ENCODE measurements at regions not wholly inside any gene's neighbourhood (a gene's known extent, or its start where the extent isn't known, plus 50 kb on each side); places are given as distances from the start of the nearest gene placed in this dataset.
A peak's percentile ranks its signal among the peaks of the same experiment; 100 is the strongest.
"Not testable (repeated sequence)": the region's sequence is repeated elsewhere in the genome, so short reads cannot be mapped to it uniquely, and the experiment has no call there.

DNA sequence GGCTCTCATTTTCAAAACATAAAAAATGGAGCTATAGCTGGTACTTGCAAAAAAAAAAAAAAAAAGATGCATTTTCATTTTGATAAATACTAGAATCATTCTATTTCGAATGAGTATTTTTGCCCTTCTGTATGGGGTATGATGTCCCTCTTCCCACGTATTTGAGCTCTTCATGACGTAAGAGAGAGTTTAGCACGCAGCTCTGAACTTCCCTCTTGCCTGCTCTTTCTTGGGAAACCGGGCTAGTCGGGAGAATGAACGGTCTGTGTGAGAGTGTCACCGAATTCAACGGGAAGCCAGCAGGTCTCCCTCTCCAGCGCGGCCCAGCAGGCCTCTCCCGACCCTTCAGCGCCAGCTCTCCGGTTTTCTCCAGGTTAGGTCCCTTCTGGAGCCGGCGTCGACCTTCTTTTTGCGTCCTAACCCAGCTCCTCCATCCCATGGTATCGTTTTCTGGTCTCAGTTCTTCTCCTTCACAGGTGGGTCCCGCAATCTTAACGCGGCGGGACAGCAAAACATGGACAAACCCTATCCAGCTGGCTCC is 159.2 kb upstream of the PITRM1 start:
- no peak for DNase-seq

DNA sequence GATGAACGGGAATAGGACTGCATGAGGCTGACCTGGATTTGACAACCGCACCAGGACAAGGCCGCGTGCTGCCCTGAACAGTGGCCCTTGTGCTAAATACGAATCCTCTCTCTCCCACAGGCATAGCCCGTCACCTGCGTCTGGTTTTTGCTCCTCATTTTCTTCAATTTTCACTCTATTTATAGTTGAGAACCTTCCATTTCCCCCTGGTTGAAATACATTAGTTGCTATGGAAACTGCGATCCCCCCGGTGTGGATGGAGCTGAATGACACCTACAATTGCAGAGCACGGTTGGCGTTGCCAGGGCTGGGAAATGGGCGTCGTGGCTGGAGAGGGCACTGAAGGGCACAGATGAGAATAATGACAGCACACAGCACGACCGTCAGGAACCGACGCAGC is 158.6 kb upstream of the PITRM1 start:
- DNase-seq: no peak

DNA sequence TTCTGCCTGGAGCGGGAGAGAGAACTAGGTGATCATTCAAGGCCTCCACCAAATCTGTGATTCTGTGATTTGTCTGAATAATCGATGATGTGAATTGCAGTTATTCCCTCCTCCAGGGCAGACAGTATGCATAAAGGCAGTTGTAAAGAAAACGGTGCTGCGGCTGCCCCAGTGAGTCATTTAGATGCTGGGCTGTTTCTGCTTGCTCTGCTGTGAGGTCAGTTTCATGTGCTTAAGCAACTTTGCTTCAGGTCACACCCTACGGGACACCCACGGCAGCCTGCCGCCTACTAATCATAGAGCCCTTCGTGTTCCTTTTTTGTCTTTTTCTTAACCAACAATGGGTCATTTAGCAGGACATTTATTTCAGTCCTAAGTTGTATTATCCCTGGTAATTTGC is 158.1 kb upstream of the PITRM1 start:
- DNase-seq: no peak

DNA sequence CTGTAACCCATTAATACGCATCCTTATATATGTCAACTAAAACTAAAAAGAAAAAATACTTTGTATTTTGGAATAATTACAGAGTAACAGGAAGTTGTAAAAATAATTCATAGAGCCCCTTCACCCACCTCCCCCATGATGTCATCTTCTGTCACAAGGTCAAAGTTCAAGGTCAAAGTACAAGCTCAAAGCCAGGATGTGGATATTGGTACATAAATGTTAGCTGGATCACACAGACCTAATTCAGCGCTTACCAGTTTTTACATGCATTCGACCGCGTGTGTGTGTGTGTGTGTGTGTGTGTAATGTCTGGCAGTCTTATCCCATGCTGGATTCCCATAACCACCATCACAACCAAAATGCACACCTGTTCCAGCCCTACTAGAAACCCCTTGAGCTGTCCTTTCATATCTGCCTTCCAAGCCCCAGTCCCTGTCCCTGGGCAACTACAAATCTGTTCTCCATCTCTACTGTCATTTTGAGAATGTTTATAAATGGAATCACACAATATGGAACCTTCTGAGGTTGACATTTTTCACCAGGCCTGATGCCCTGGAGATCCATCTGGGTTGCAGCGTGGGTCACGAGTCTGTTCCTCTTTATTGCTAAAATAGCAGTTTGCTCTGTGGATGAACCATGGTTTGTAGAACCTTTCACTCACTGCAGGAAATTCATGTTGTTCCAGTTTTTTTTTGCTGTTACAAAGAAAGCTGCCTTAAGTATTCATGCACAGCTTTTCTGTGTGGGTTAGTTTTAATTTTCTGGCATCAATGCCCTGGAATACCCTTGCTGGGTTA is 153.6 kb upstream of the PITRM1 start:
- DNase-seq: no peak

DNA sequence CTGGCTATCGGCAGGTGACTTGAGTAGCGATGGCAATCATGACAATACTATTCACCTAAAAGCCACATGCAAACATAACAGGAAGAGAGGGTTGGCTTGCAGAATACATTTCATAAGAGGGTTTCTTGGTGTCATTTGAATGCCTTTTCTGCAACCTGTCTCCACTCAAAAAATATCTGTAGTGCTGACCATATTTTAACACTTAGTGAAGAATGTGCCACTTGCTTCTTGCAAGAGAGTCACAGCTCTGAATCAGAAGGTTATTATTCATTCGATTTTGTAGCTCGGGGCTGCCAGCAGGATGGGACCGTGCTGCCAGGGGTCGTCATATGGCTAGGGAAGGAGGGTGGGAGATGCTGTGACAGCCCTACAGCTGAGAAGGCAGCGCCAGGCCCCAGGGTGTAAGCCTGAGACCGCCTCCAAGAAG is 152.0 kb upstream of the PITRM1 start:
- no peak for DNase-seq

DNA sequence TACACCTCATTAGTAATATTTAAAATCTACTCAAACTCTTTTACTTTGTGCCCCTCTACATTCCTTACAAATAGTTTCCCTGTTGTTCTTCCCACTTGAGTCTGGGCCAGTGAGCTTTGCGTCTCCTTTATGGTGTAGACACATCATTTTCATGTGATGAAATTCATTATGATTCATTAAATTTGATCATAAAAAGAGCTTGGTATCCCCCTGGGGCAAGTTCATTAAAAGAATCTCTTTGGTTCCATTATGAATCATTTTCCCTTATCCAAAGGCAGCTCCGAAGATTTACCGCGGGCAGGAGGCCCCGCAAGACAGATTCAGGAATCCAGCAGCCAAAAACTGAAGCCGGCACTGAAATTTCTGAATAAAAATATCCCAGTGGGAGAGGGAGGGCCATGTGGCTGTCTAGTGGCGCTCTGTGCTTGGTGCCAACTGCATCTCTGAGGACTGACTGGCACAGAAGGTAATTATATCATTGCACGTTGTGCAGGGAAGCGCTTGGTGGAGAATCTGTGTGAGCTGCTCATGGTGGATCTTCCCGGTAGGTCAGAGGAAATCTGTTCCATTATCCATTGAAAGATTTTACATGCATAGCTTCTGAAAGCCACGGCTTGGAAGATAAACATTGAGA is 151.4 kb upstream of the PITRM1 start:
- no peak for DNase-seq

DNA sequence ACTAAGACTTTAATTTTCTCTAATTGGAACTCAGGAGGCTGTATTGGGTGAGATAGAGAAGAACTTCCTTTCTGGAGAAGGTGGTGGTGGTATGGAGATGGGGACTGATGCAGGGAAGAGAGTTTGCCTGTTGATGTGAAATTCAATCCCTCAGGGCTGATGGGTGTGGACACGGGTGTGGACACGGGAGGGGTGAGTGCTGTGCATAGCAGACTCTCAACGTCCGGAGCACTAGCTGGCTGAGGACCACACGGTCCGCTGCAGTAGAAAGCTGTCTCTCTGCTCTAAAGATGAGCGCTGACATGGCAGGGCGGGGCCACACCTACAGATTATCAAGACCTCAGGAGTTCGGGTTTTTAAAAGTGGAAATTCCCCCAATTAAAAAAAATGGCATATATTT is 148.5 kb upstream of the PITRM1 start:
- DNase-seq: no peak

DNA sequence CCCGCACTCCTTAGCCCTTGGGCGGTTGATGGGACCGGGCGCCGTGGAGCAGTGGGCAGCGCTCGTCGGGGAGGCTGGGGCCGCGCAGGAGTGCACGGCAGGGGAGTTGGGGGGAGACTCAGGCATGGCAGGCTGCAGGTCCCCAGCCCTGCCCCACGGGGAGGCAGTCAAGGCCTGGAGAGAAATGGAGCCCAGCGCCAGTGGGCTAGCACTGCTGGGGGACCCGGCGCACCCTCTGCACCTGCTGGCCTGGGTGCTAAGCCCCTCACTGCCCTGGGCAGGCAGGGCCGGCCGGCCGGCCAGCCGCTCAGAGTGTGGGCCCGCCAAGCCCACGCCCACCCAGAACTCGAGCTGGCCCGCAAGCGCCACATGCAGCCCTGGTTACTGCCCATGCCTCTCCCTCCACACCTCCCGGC is 147.2 kb upstream of the PITRM1 start:
- no peak for DNase-seq

DNA sequence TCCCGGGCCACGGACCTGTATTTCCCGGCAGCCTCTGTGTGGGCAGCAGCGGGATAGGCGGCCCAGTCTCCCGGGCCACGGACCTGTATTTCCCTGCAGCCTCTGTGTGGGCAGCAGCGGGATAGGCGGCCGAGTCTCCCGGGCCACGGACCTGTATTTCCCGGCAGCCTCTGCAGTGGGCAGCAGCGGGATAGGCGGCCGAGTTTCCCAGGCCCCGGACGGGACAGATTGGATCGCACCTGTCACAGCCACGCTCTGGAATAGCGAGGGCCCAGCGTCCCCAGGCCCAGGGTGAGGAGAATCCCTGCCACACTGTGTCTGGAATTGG is 145.9 kb upstream of the PITRM1 start:
- DNase-seq: not testable (repeated sequence)

DNA sequence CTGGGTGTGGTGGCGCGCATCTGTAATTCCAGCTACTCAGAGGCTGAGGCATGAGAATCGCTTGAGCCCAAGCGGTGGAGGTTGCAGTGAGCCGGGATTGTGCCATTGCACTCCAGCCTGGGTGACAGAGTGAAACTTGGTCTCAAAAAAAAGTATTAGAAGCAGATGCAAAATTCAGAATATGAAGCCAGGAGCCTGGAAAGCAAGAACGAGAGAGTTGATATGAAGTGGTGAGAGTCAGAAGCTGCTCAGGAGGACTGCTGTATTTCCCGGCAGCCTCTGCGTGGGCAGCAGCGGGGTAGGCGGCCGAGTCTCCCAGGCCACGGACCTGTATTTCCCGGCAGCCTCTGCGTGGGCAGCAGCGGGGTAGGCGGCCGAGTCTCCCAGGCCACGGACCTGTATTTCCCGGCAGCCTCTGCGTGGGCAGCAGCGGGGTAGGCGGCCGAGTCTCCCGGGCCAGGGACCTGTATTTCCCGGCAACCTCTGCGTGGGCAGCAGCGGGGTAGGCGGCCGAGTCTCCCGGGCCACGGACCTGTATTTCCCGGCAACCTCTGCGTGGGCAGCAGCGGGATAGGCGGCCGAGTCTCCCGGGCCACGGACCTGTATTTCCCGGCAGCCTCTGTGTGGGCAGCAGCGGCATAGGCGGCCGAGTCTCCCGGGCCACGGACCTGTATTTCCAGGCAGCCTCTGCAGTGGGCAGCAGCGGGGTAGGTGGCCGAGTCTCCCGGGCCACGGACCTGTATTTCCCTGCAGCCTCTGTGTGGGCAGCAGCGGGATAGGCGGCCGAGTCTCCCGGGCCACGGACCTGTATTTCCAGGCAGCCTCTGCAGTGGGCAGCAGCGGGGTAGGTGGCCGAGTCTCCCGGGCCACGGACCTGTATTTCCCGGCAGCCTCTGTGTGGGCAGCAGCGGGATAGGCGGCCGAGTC is 145.2 kb upstream of the PITRM1 start:
- not testable (repeated sequence) for DNase-seq

DNA sequence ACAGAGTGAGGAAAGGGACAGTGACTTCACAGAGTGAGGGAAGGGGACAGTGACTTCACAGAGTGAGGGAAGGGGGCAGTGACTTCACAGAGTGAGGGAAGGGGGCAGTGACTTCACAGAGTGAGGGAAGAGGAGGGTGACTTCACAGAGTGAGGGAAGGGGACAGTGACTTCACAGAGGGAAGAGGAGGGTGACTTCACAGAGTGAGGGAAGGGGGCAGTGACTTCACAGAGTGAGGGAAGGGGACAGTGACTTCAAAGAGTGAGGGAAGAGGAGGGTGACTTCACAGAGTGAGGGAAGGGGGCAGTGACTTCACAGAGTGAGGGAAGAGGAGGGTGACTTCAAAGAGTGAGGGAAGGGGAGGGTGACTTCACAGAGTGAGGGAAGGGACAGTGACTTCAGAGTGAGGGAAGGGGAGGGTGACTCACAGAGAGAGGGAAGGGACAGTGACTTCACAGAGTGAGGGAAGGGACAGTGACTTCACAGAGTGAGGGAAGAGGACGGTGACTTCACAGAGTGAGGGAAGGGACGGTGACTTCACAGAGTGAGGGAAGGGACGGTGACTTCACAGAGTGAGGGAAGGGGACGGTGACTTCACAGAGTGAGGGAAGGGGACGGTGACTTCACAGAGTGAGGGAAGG is 142.0 kb upstream of the PITRM1 start:
- not testable (repeated sequence) for DNase-seq

DNA sequence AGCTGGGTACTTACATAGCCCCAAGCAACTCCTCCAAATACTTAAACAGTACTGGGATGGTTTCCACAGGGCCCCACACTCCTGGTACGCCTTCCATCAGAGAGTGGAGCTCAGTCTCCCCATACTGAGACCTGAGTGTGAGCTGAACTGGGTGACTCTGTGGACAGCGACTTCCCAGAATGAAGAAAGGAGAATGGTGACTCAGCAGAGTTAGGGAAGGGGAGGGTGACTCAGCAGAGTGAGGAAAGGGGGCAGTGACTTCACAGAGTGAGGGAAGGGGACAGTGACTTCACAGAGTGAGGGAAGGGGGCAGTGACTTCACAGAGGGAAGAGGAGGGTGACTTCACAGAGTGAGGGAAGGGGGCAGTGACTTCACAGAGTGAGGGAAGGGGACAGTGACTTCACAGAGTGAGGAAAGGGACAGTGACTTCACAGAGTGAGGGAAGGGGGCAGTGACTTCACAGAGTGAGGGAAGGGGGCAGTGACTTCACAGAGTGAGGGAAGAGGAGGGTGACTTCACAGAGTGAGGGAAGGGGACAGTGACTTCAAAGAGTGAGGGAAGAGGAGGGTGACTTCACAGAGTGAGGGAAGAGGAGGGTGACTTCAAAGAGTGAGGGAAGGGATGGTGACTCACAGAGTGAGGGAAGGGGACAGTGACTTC is 141.3 kb upstream of the PITRM1 start:
- peak; percentile 2 for DNase-seq

DNA sequence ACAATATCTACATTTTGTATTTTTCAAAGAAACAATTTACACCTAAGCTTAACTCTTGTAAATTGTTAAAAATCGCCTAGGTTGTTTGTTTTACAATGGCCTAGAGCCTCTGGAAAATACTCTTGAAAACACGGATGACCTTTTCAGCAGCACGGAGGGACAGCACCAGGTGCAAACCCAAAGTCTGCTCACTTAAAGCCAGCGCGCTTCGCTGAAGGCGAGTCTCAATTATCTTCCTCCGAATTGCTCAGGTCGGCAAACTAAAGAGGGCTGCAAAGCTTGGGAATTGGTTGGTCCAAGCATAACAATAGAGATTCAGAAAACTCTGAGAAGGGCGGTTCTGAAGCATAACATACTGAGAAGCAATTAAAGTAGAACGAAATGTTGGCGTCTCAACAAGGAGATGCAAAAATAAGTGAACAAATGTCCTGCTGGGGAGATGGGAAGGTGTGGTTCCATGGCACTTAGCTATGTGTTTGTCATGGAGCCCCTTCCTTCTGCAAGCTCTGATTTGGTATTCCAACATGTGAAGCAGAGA is 139.9 kb upstream of the PITRM1 start:
- peak; percentile 9 for DNase-seq

DNA sequence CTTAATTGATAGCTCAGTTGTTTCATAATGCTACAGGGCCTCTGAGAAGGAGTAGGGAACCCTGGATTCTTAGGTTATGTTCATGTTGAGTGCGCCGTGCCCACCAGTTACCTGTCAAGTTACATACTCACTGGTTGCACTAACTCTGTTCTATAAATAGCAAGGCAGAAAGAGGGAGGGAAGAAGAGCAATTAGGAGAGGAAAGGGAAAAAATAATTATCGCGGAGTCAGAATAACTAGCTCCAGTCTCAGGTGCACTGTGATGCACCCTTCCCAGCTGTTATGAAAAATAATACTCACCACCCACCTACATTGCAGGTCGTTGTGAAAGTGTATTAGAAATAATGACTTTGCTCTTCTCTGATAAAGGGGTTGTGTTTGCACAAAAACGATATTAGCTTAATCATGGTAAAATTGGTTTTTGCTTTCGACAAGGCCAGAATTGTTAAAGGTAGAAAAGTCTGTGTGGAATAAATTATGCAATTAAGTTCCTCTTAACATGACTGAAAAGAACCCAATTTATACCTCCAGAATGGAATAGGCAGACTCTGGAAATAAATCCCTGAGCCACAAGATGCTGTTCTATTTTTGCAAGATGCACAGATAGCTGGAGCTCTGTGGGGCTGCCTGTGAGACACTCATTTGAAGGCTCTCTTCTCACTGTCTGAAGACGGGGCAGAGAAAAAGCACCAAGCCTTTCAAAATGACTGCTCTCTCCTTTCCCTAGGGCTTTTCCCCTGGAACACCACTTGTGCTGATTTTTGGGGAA is 137.6 kb upstream of the PITRM1 start:
- DNase-seq: no peak

DNA sequence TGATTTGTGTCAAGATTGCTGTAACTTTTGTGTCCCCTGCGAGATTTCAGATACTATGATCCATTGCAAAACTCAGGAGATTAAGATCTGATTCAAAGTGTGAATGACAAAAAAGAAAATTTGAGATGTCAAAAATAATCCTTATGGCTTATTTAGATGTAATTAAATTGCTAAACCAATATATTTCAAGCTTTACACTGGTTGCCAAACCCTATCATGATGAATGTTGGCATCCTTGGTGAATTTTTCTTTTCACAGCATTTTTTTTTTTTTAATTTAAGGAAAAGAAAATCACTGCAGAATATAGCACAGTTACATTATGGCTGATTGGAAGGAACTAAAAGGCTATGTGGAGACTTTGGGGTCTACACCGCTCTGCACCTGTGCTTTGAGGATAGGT is 133.5 kb upstream of the PITRM1 start:
- no peak for DNase-seq

DNA sequence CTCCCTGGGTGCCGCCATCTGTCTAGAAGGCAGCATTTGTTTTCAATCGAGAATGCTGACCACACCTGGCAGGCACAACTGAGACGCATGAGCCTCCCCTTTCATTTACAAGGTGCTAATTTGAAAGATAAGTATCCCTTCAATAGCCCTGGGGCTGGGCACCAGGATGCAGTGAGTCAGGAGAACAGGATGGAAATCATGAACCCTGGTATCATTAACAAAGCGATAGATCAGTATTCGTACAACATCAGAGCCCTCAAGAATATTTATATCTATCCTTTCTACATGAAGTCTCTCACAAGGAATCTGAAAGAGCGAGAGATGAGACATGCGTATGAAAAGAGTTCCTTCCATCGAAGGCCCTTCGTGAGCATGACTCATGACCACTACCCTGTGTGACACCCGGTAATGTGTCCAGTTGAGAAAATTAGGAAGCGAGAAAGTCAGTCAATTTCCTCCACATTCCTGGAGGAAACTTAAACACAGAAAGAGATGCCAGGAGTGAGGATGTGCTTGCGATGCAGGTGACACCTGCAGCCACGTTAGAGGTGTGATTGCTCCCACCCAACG is 123.1 kb upstream of the PITRM1 start:
- DNase-seq: peak; percentile 58

DNA sequence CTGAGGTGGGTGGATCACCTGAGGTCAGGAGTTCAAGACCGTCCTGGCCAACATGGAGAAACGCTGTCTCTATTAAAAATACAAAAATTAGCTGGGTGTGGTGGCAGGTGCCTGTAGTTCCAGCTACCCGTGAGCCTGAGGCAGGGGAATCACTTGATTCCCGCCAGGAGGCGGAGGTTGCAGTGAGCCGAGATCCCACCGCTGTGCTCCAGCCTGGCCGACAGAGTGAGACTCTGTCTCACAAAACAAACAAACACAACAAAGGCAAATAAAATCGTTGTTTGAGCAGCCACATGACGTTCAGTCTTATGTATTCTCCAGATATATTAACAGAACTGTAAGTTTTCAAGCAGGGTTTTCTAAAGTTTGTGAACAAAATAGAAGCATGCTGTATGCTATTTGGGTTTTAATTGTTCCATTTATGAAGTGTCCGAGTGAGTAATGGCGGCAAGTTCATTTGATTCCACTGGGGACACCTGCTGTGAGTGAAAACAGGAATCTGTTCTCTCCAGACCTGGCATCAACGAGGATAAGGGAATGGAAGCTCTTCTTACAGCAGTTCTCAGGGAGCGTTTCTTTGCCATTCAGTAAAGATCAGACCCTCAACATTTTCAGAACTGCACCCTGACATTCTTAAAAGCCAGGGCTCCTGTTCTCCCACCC is 122.5 kb upstream of the PITRM1 start:
- peak; percentile 82 for DNase-seq

DNA sequence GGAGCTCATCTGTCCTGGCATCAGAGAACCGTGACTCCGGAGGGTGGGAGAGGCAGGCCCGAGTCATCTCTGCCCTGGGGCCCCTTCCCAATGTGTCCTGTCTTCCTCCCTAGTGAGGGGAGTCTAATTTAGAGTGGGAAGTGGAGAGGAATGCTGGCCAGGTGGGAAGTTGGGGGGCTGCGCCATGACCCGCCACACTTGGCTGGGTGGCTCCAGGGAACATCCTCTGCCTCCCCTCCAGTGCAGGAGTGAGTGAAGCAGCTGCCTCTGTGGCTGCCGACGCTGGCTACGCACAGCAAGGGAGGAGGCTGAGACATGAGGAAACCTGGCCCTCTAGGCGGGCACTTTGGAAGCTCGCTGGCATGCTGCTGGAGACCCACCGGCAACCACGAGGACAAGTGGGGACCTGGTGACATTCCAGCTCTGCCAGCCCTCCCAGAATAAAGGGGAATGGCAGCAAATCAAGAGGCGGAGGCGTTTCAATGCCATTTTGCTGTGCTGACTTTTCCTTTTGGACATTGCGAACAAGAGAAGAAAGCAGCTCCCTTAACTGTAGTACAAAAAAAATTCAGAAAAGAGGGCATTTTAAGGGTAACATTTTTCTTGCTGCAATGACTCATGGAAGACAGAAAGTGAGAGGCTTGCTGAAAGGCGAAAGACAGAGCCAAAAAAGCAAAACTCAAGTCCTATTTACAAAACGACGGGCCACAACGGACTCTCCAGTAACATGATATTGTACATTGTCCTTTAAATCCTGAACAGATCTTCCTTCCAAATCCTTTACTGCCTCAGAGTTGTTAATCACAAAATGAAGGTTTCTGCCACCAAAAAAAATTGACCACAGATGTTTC is 121.2 kb upstream of the PITRM1 start:
- no peak for DNase-seq

DNA sequence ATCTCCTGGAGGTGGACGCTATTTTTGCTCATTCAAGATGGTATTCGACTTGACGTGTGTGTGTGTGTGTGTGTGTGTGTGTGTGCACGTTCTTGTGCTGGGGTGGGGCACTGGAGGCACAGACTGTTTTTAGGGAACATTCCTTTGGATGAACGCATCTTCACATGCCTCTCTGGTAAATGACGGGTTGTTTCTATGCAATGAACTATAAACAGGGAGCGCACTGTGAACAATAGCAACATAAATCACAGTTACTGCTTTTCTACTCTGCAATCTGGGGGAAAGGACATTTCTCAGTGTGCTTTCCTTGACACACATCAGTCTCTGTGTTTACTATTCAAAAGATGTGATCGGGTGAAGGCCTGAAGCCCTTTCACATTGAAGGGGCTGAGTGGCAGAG is 120.1 kb upstream of the PITRM1 start:
- DNase-seq: no peak
